NCI-H82 (cell line): ENCODE measurements at regions not wholly inside any gene's neighbourhood (a gene's known extent, or its start where the extent isn't known, plus 50 kb on each side); places are given as distances from the start of the nearest gene placed in this dataset.
"Not testable (repeated sequence)": the region's sequence is repeated elsewhere in the genome, so short reads cannot be mapped to it uniquely, and the experiment has no call there.

Source experiments
- DNase-seq: peaks from one replicate; lab custom pipeline; 2025; lab: John Stamatoyannopoulos, UW

DNA sequence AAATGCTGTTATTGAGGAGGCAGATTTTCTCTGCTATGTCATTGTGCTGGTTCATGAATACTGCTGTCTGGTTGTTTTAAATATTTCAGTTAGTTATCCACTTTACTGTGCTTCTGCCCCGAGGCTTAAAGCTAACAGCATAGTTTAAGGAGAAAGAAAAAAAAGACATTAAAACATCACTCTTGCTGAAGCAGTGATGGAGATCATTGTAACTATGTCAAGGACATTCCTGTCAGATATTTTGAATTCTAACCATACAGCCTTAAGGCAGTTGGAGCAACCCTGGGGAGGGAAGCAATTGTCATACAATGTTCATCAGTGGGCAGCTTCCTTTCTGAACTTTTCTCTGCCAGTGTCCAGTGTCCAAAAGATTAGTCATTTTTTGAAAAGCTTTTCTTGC is 199.0 kb upstream of the DDX53 start:
- no peak for DNase-seq

DNA sequence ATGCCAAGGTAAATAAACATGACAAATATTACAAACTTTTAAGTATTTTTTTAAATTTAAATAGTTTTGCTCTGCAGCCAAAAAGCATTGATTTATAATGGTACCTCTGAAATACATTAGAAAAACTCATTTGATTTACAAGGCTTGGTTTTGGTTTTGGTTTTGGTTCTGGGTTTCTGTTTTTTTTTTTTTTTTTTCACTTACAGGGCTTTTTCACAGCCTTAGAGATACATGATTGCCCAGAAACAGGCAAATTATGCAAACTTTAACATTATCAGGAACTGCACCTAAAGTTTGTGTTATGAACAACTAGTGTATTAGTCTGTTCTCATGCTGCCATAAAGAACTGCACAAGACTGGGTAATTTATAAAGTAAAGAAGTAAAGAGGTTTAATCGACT is 196.4 kb upstream of the DDX53 start:
- DNase-seq, result no peak

- DNase-seq, result no peak
Measured at GRCh38 chrX:22810876-22811275, 188.9 kb upstream of the DDX53 start.

GRCh38 chrX:22818061-22818460 is 181.7 kb upstream of the DDX53 start:
- DNase-seq, result no peak

DNA sequence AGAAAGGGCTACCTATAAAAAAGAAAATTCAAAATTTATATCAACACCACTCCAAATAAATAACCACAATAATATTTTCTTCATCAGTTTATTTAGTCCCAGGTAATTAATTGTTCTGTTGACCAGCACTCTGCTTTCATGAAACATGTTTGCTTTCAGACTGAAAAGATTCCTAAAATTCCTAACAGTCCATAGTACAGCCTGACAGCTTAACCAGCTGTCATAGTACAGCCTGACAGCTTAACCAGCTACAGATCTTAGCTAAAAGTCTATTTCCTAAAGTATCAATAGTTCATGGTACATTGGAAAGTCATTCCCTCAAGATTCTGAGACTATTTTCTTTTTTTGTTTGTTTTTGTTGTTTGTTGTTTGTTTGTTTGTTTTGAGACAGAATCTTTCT is 144.1 kb upstream of the DDX53 start:
- no peak for DNase-seq

- DNase-seq, result no peak
Measured at GRCh38 chrX:22859642-22860041, 140.1 kb upstream of the DDX53 start.

DNA sequence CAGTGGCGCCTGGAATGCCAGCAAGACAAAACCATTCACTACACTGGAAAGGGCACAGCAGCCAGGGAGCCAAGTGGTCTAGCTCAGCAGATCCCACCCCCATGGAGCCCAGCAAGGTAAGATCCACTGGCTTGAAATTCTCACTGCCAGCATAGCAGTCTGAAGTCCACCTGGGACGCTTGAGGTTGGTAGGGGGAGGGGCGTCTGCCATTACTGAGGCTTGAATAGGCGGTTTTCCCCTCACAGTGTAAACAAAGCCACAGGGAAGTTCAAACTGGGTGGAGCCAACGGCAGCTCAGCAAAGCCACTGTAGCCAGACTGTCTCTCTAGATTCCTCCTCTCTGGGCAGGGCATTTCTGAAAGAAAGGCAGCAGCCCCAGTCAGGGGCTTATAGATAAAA is 133.0 kb upstream of the DDX53 start:
- not testable (repeated sequence) for DNase-seq

DNA sequence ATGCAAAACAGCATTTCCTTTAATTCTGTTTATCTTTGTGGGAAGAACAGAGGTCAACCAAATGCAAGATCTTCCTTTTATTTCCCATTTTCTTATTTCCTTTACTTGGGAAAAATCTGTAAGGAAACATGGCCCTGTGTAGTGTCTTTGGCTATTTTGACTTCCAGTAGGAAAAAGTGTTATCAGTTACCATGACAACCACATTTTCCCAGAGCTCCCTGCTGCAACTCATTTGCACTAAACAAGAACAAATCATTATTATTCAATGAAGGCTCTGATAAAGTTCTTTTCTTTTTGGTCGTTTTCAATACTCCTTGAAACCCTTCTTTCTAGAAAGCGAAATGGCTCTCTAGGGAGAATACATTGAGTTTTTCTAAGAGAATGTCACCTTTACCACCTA is 117.2 kb upstream of the DDX53 start:
- DNase-seq, result no peak

GRCh38 chrX:22889819-22890218 is 109.9 kb upstream of the DDX53 start:
- no peak for DNase-seq

DNA sequence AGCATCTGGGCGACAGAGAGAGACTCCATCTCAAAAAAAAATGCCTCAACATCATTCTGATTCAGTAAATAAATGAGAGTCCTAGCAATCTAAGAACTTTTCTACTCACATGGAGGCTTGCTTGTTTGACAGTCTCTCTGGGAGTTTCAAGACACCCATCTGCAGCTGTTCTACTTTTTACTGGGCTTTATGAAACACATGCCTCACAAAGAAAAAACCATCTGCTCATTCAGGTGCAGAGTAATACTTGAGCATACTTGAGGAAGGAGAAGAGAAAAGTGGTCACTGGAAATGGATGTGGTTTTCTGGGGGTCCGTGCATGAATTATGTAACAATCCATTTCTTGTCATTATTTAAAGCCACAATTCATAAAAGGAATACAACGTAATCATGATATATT is 87.1 kb upstream of the DDX53 start:
- peak; percentile 6 for DNase-seq

- no peak for DNase-seq
Measured at GRCh38 chrX:22922961-22923360, 76.8 kb upstream of the DDX53 start.

GRCh38 chrX:22934640-22935039 is 65.1 kb upstream of the DDX53 start:
- DNase-seq, result no peak

GRCh38 chrX:22944945-22945344 is 54.8 kb upstream of the DDX53 start:
- DNase-seq, result no peak
